K562 (cell line): ENCODE measurements at regions not wholly inside any gene's neighbourhood (a gene's known extent, or its start where the extent isn't known, plus 50 kb on each side); places are given as distances from the start of the nearest gene placed in this dataset.

Experiments used
- ATAC-seq: fragments of 200-7000 bp; cut with Tn5 transposase; 3 replicates; pipeline ENCODE4 v1.9.1; 2020; ENCODE audit warnings: moderate library complexity
- BruUV-seq: library from RNA; stranded (reverse); fragments of 400-500 nt; replicated peaks from 2 replicates; lab custom pipeline; 2021; lab: Mats Ljungman, UMichigan
- CTCF ChIA-PET: fragments of 300-600 bp; formaldehyde crosslinking; extraction: SDS; loops from one replicate; lab custom pipeline; 2021; ENCODE audit warnings: low intra/inter-chr PET ratio; lab: Yijun Ruan, JAX
- POLR2A ChIA-PET: fragments of 300-600, 350-650 bp; sonication (Branson Sonifier 250); formaldehyde crosslinking; extraction: SDS; loops from one replicate; lab custom pipeline; 2021; ENCODE audit warnings: antibody characterized with exemption, inconsistent platforms; lab: Yijun Ruan, JAX
- DNase-seq, 4 experiments: peaks; one replicate each; pipeline versions ENCODE4 v3.0.0 to v3.0.0-alpha.2; 2011 to 2018; ENCODE audit warnings: low spot score in 3 of 4, mixed read lengths in 3 of 4; ENCODE audit errors: extremely low read depth in 1 of 4
- FAIRE-seq: peaks from 2 replicates; lab custom pipeline; 2011; peaks lifted over from hg19 to GRCh38; lab: Jason Lieb, UNC
- H2AFZ ChIP-seq: 2 replicates; pipeline ENCODE4 v1.6.0; 2011; ENCODE audit warnings: low read depth, low read length, control low read depth, inconsistent platforms
- H3K27ac ChIP-seq: fragments of 200-600 bp; 3 replicates; pipeline ENCODE4 v1.8.0; 2011; ENCODE audit warnings: low read depth, mild to moderate bottlenecking, control low read depth, inconsistent platforms, low read length, moderate library complexity, mixed read lengths; ENCODE audit errors: extremely low read depth
- H3K27me3 ChIP-seq, 2 experiments: fragments of 300-600 bp in 1 of 2; 2 replicates in 1 of 2; 3 replicates in 1 of 2; pipeline versions ENCODE4 v1.6.0 to v1.8.0; 2011; ENCODE audit warnings: inconsistent platforms in 2 of 2, low read length in 2 of 2, mild to moderate bottlenecking in 1 of 2, mixed read lengths in 1 of 2, moderate library complexity in 1 of 2; ENCODE audit not compliant: control insufficient read depth in 2 of 2, insufficient read depth in 2 of 2
- H3K36me3 ChIP-seq: fragments of 300-600 bp; 3 replicates; pipeline ENCODE4 v1.8.0; 2011; ENCODE audit warnings: mild to moderate bottlenecking, low read length, inconsistent platforms; ENCODE audit not compliant: control insufficient read depth, insufficient read depth
- H3K4me1 ChIP-seq, 2 experiments: fragments of 200-600 bp in 1 of 2; replicated peaks in 1 of 2; 2 replicates in 1 of 2; 3 replicates in 1 of 2; pipeline versions ENCODE4 v1.5.1 to v1.8.0; 2011; ENCODE audit warnings: inconsistent platforms in 2 of 2, low read length in 2 of 2, mild to moderate bottlenecking in 1 of 2, mixed read lengths in 1 of 2, moderate library complexity in 1 of 2; ENCODE audit not compliant: control insufficient read depth in 2 of 2, insufficient read depth in 2 of 2
- H3K4me2 ChIP-seq: 2 replicates; pipeline ENCODE4 v1.6.1; 2011; ENCODE audit warnings: low read length, control low read depth, inconsistent platforms, mixed read lengths; ENCODE audit not compliant: insufficient read depth
- H3K4me3 ChIP-seq: fragments of 200-600 bp; sonication (generic), shearing (Covaris generic); 2 replicates; pipeline ENCODE4 v1.5.1; 2016; ENCODE audit warnings: control low read depth, inconsistent platforms
- H3K79me2 ChIP-seq: fragments of 200-600 bp; 3 replicates; pipeline ENCODE4 v1.8.0; 2011; ENCODE audit warnings: low read length, inconsistent platforms; ENCODE audit not compliant: control insufficient read depth, insufficient read depth
- H3K9ac ChIP-seq, 2 experiments: 2 replicates each; pipeline versions ENCODE4 v1.6.0 to v1.6.1; 2011; ENCODE audit warnings: low read depth in 2 of 2, low read length in 2 of 2, control low read depth in 1 of 2, inconsistent platforms in 1 of 2, mild to moderate bottlenecking in 1 of 2, mixed read lengths in 1 of 2; ENCODE audit not compliant: insufficient read depth in 1 of 2
- H3K9me1 ChIP-seq: one replicate; pipeline ENCODE4 v1.6.0; 2011; ENCODE audit warnings: inconsistent platforms, mild to moderate bottlenecking, low read length, moderate library complexity; ENCODE audit not compliant: control insufficient read depth, insufficient read depth
- H3K9me3 ChIP-seq: replicated peaks from 2 replicates; pipeline ENCODE4 v1.5.1; 2011; ENCODE audit warnings: low read depth, low read length, inconsistent platforms; ENCODE audit not compliant: control insufficient read depth, insufficient read depth
- H4K20me1 ChIP-seq: replicated peaks from 2 replicates; pipeline ENCODE4 v1.6.1; 2011; ENCODE audit warnings: low read length, inconsistent platforms, mixed read lengths; ENCODE audit not compliant: control insufficient read depth, insufficient read depth
- ASH1L ChIP-seq: fragments of 450-650 bp; IDR thresholded peaks from 2 replicates; pipeline ENCODE4 v1.6.1; 2018; ENCODE audit warnings: borderline replicate concordance, mild to moderate bottlenecking, low read depth; ENCODE audit not compliant: partially characterized antibody
- ATF3 ChIP-seq, 2 experiments: fragments of 450-650 bp in 1 of 2; sonication (generic) in 1 of 2; formaldehyde crosslinking in 1 of 2; IDR thresholded peaks in 1 of 2; conservative IDR thresholded peaks in 1 of 2; 2 replicates each; pipeline versions ENCODE4 v1.6.1 to v1.8.1; 2016 to 2023; ENCODE audit warnings: mild to moderate bottlenecking in 2 of 2, moderate library complexity in 2 of 2, inconsistent platforms in 1 of 2, missing genetic modification reagents in 1 of 2
- CBX5 ChIP-seq: IDR thresholded peaks from 2 replicates; pipeline ENCODE4 v1.6.1; 2014; ENCODE audit warnings: low read depth, borderline replicate concordance
- CEBPB ChIP-seq: fragments of 450-650 bp; IDR thresholded peaks from 2 replicates; pipeline ENCODE4 v1.6.1; 2016; ENCODE audit warnings: missing genetic modification characterization, missing compliant biosample characterization
- CEBPG ChIP-seq, 3 experiments: fragments of 200-800 bp in 1 of 3; sonication (Bioruptor generic) in 1 of 3; sonication (generic) in 1 of 3; formaldehyde crosslinking in 1 of 3; IDR thresholded peaks in 2 of 3; conservative IDR thresholded peaks in 1 of 3; 2 replicates each; pipeline versions ENCODE4 v1.6.1 to v1.8.0; 2016 to 2022; ENCODE audit warnings: missing compliant biosample characterization in 2 of 3, missing genetic modification characterization in 2 of 3, mild to moderate bottlenecking in 1 of 3, missing genetic modification reagents in 1 of 3
- E2F1 ChIP-seq: sonication (generic); formaldehyde crosslinking; IDR thresholded peaks from 2 replicates; pipeline ENCODE4 v1.8.1; 2023; ENCODE audit warnings: mild to moderate bottlenecking, missing genetic modification reagents, moderate library complexity
- ELF4 ChIP-seq: fragments of 450-650 bp; formaldehyde crosslinking; IDR thresholded peaks from 2 replicates; pipeline ENCODE4 v1.4.0; 2022; ENCODE audit warnings: missing genetic modification characterization
- ILF3 ChIP-seq: fragments of 450-650 bp; IDR thresholded peaks from 2 replicates; pipeline ENCODE4 v1.6.1; 2018; ENCODE audit warnings: antibody characterized with exemption, mild to moderate bottlenecking, moderate library complexity, borderline replicate concordance
- KAT8 ChIP-seq: fragments of 450-650 bp; IDR thresholded peaks from 2 replicates; pipeline ENCODE4 v1.6.1; 2016; ENCODE audit warnings: low read depth, mild to moderate bottlenecking
- KDM2B ChIP-seq: fragments of 250-450 bp; sonication (Bioruptor Pico); IDR thresholded peaks from 2 replicates; pipeline ENCODE4 v1.8.0; 2021; ENCODE audit warnings: mild to moderate bottlenecking, moderate library complexity
- NR2C2 ChIP-seq, 2 experiments: fragments of 200-800 bp in 1 of 2; sonication (Bioruptor generic) in 1 of 2; sonication (generic) in 1 of 2; formaldehyde crosslinking in 1 of 2; IDR thresholded peaks; 2 replicates each; pipeline versions ENCODE4 v1.6.1 to v1.8.0; 2016 to 2022; ENCODE audit warnings: mild to moderate bottlenecking in 1 of 2, missing compliant biosample characterization in 1 of 2, missing genetic modification characterization in 1 of 2, missing genetic modification reagents in 1 of 2
- RHOXF2B ChIP-seq: fragments of 250-450 bp; sonication (Bioruptor Pico); conservative IDR thresholded peaks from 2 replicates; pipeline ENCODE4 v1.5.1; 2021
- SIRT6 ChIP-seq: IDR thresholded peaks from one replicate; pipeline ENCODE4 v1.6.1; 2012; ENCODE audit warnings: low read depth, mild to moderate bottlenecking, control low read depth, inconsistent platforms, low read length, moderate library complexity
- SMARCA4 ChIP-seq: fragments of 450-650 bp; IDR thresholded peaks from 2 replicates; pipeline ENCODE4 v1.6.1; 2016
- SMC3 ChIP-seq: conservative IDR thresholded peaks from 2 replicates; pipeline ENCODE4 v1.6.1; 2011; ENCODE audit warnings: low read depth, low read length, improper control_type of control experiment; ENCODE audit not compliant: insufficient read depth
- ZNF143 ChIP-seq: sonication (generic); formaldehyde crosslinking; IDR thresholded peaks from 2 replicates; pipeline ENCODE4 v1.9.0; 2022; ENCODE audit warnings: mild to moderate bottlenecking, missing genetic modification reagents
- ZNF347 ChIP-seq: fragments of 450-650 bp; formaldehyde crosslinking; IDR thresholded peaks from 2 replicates; pipeline ENCODE4 v1.4.0; 2020; ENCODE audit warnings: low read depth, mild to moderate bottlenecking, moderate library complexity
- ZNF436 ChIP-seq: fragments of 250-450, 450-650 bp; sonication (Bioruptor Pico); formaldehyde crosslinking; IDR thresholded peaks from 2 replicates; pipeline ENCODE4 v1.7.0; 2020; ENCODE audit warnings: mild to moderate bottlenecking
- WGBS: fragments of 100-300 bp; shearing (Covaris generic); methylation state at CpG from one replicate; pipeline ENCODE4 v1.1.6; 2016; ENCODE audit warnings: low coverage, mixed read lengths; ENCODE audit not compliant: insufficient coverage; ENCODE audit errors: missing lambda C conversion rate; 5-methylcytosine and 5-hydroxymethylcytosine counted together
- in situ Hi-C: fragments of 300-500 bp; cut with MboI; formaldehyde crosslinking; loops from 4 replicates; pipeline ENCODE4 v1.15.0; 2018; ENCODE audit warnings: inconsistent platforms, mixed read lengths
- intact Hi-C: fragments of 100-400 bp; cut with micrococcal nuclease; formaldehyde crosslinking; loops from 2 replicates; pipeline ENCODE4 v1.14.2; 2022

GRCh38 chr10:106493226-106493625, 671.3 kb downstream of the SORCS1 start (continued):
- no peak for TF ChIP-seq ILF3
- no peak for TF ChIP-seq E2F1
- TF ChIP-seq ATF3 (IDR thresholded peaks at IDR 0.05), result no peak
- TF ChIP-seq ATF3 (CRISPR knock-in tag; conservative IDR thresholded peaks at IDR 0.05), result no peak
- TF ChIP-seq KDM2B (CRISPR knock-in tag), result no peak
- no peak for TF ChIP-seq SIRT6
- no peak for TF ChIP-seq NR2C2 (CRISPR knock-in tag; IDR thresholded peaks at IDR 0.05)
- no peak for TF ChIP-seq NR2C2 (tag; IDR thresholded peaks at IDR 0.05)
- TF ChIP-seq ZNF436 (CRISPR knock-in tag), result no peak
- TF ChIP-seq, all 486 proteins: peak for 0

- in situ Hi-C loops, result no loop called here
- H3K9ac ChIP-seq, result no peak overlapping the region
- ATAC-seq, result no peak
- no peaks in the 10 kb centered on the region for H3K4me1 ChIP-seq
- no peak for DNase-seq
- no peaks in the 10 kb centered on the region for H3K36me3 ChIP-seq
- no peaks in the 10 kb centered on the region; the same call in 1 of the 2 replicates for H3K9me3 ChIP-seq
- CTCF ChIA-PET, result no interaction called here
- no peaks in the 10 kb centered on the region for H3K9me1 ChIP-seq
- intact Hi-C loops, result no loop called here
- H3K27me3 ChIP-seq, result no peaks in the 10 kb centered on the region
- WGBS, result 10% methylated on average over 1 of the region's 1 CpG
- TF ChIP-seq CEBPB (tag) (no peak), ZNF143 (no peak), CBX5 (no peak), CEBPG (CRISPR knock-in tag; IDR thresholded peaks at IDR 0.05) (no peak), CEBPG (tag; conservative IDR thresholded peaks at IDR 0.05 in 1 of 2, IDR thresholded peaks at IDR 0.05 in 1 of 2) (no peak), KAT8 (no peak), RHOXF2B (CRISPR knock-in tag) (no peak), SMARCA4 (no peak), ELF4 (CRISPR knock-in tag) (no peak), SMC3 (no peak), ZNF347 (no peak), ASH1L (no peak)
- H3K4me2 ChIP-seq, result no peak overlapping the region
- POLR2A ChIA-PET, result no interaction called here
- H4K20me1 ChIP-seq, result no peaks in the 10 kb centered on the region
- BruUV-seq, result no TSS peak
- H3K27ac ChIP-seq, result no peak overlapping the region
- no peak overlapping the region for H3K4me3 ChIP-seq
- H2AFZ ChIP-seq, result no peak overlapping the region
- no peak for FAIRE-seq
- no peaks in the 10 kb centered on the region for H3K79me2 ChIP-seq
Observed at GRCh38 chr10:106487726-106488125, 676.8 kb downstream of the SORCS1 start.
